IPS-20b (cell line): ENCODE measurements at regions not wholly inside any gene's neighbourhood (a gene's known extent, or its start where the extent isn't known, plus 50 kb on each side); places are given as distances from the start of the nearest gene placed in this dataset.

Experiments used
- H3K27ac ChIP-seq: one replicate; pipeline ENCODE4 v1.5.1; 2013; ENCODE audit warnings: low read length
- H3K27me3 ChIP-seq: 2 replicates; pipeline ENCODE4 v1.6.1; 2013; ENCODE audit warnings: mild to moderate bottlenecking, low read length, inconsistent platforms; ENCODE audit not compliant: insufficient read depth
- H3K36me3 ChIP-seq: 2 replicates; pipeline ENCODE4 v1.6.1; 2013; ENCODE audit warnings: low read depth, mild to moderate bottlenecking, inconsistent platforms, low read length, moderate library complexity; ENCODE audit not compliant: insufficient read depth
- H3K4me1 ChIP-seq: 2 replicates; pipeline ENCODE4 v1.6.1; 2013; ENCODE audit warnings: mild to moderate bottlenecking, control low read depth, inconsistent platforms, low read length, moderate library complexity; ENCODE audit not compliant: insufficient read depth
- H3K4me3 ChIP-seq: 2 replicates; pipeline ENCODE4 v1.5.1; 2013; ENCODE audit warnings: mild to moderate bottlenecking, low read length, inconsistent platforms
- H3K9ac ChIP-seq: 2 replicates; pipeline ENCODE4 v1.6.1; 2013; ENCODE audit warnings: low read depth, mild to moderate bottlenecking, inconsistent platforms, low read length, moderate library complexity
- H3K9me3 ChIP-seq: 2 replicates; pipeline ENCODE4 v1.6.1; 2013; ENCODE audit warnings: mild to moderate bottlenecking, low read depth, low read length, inconsistent platforms; ENCODE audit not compliant: insufficient read depth

DNA sequence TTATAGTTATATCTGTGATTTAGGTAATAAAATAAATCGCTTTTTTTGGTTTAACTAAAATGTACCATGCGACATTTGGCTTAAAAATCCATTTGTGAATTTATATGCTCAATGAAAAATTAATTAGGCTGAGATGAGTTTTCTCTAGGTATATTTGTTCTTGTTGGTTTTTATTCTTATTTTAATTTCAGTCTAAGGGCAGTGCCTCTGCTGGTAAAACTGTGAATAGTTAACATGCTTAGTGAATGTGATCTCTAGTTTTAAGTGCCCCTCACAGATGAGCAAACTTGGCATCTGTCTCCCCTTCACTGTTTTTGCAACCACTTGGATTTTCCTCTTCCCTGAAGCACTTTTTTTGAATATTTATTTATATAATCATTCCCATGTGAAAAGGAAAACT lies 822.7 kb downstream of the GRIK2 start:
- H3K4me1 ChIP-seq, result no peaks in the 10 kb centered on the region
- no peaks in the 10 kb centered on the region for H3K36me3 ChIP-seq
- no peak overlapping the region for H3K27ac ChIP-seq
- no peak overlapping the region for H3K9ac ChIP-seq
- no peak overlapping the region for H3K4me3 ChIP-seq
- no peaks in the 10 kb centered on the region for H3K9me3 ChIP-seq
- no peaks in the 10 kb centered on the region for H3K27me3 ChIP-seq

DNA sequence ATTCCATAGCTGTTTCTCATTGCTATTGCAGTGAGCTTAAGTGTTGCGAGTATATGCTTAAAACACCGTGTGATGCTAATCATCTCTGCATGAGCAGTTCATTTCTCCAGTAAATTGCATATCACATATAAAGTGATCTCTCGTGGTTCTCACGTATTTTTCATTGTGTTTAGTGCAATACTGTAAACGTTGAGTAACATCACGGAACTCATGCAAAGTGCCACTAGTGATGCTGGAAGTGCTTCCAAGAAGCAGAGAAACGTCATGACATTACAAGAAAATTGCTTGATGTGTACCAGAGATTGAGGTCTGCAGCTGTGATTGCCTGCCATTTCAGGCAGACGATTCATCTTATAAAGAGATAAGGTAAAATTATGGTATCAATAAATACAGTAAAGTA lies 830.4 kb downstream of the GRIK2 start:
- no peaks in the 10 kb centered on the region; the same call in 1 of the 2 replicates for H3K4me1 ChIP-seq
- no peak overlapping the region for H3K4me3 ChIP-seq
- no peak overlapping the region for H3K9ac ChIP-seq
- no peaks in the 10 kb centered on the region for H3K36me3 ChIP-seq
- H3K27me3 ChIP-seq, result no peaks in the 10 kb centered on the region
- no peaks in the 10 kb centered on the region for H3K9me3 ChIP-seq
- H3K27ac ChIP-seq, result no peak overlapping the region

DNA sequence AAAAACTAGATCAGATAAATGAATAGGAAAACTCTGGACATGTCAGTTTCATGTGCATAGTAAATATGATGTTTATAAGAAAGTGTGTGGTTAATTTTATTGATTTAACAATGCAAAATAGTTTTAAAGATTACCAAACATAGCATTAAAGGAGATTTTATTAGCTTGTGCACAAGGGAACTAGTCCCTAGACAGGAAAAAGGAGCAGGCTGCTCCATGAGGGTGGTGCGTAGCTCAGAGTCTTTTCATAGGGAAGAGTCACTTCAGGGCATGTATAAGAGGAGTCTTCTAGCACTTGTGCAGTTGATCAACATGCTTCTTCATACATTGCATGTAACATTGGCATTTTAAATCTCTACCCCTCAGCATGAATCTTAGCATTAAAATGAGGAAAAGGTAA lies 835.8 kb downstream of the GRIK2 start:
- Histone ChIP-seq H3K36me3 (no peaks in the 10 kb centered on the region), H3K27me3 (no peaks in the 10 kb centered on the region), H3K4me1 (no peaks in the 10 kb centered on the region; the same call in 1 of the 2 replicates), H3K9ac (no peak overlapping the region), H3K27ac (no peak overlapping the region), H3K9me3 (no peaks in the 10 kb centered on the region), H3K4me3 (no peak overlapping the region)
